PFSK-1 (cell line): ENCODE measurements at regions not wholly inside any gene's neighbourhood (a gene's known extent, or its start where the extent isn't known, plus 50 kb on each side); places are given as distances from the start of the nearest gene placed in this dataset.

ENCODE experiments used
- POLR2AphosphoS5 ChIP-seq: IDR thresholded peaks from 2 replicates; pipeline ENCODE4 v1.6.1; 2012; ENCODE audit warnings: low read depth, mild to moderate bottlenecking, control low read depth, low read length, moderate library complexity
- SIN3A ChIP-seq: IDR thresholded peaks from 2 replicates; pipeline ENCODE4 v1.6.1; 2012; ENCODE audit warnings: mild to moderate bottlenecking, low read length, moderate library complexity, borderline replicate concordance; ENCODE audit not compliant: insufficient read depth
- TAF1 ChIP-seq: IDR thresholded peaks from 2 replicates; pipeline ENCODE4 v1.6.1; 2012; ENCODE audit warnings: low read length, control low read depth, borderline replicate concordance; ENCODE audit not compliant: insufficient read depth

- no peak for TF ChIP-seq POLR2AphosphoS5
- no peak for TF ChIP-seq SIN3A
- no peak for TF ChIP-seq TAF1
Measured at GRCh38 chr1:170284512-170284911, 138.8 kb downstream of the NTMT2 start.
